Heart right ventricle (tissue), 16 donors: ENCODE measurements at regions not wholly inside any gene's neighbourhood (a gene's known extent, or its start where the extent isn't known, plus 50 kb on each side); places are given as distances from the start of the nearest gene placed in this dataset.

ENCODE experiments used
- ATAC-seq, 8 donors: fragments of 200-7000 bp; cut with Tn5 transposase; one replicate each; pipeline ENCODE4 v1.9.1; 2020; ENCODE audit warnings: mild to moderate bottlenecking in 8 of 8, moderate library complexity in 8 of 8, moderate number of reproducible peaks in 1 of 8
- DNase-seq, 2 donors: peaks; one replicate each; pipeline ENCODE4 v3.0.0-alpha.2; 2020
- H3K27ac ChIP-seq, 10 donors: fragments of 200-600 bp; sonication (generic) in 2 of 10; one replicate each; pipeline versions ENCODE4 v1.5.0 to v1.8.0; 2020 to 2022; ENCODE audit warnings: mild to moderate bottlenecking in 3 of 10
- H3K27me3 ChIP-seq, 7 donors: fragments of 200-600 bp; one replicate each; pipeline ENCODE4 v1.8.0; 2021 to 2022; ENCODE audit warnings: mild to moderate bottlenecking in 2 of 7
- H3K36me3 ChIP-seq, 9 donors: fragments of 200-600 bp; sonication (generic) in 1 of 9; one replicate each; pipeline versions ENCODE4 v1.5.0 to v1.8.0; 2020 to 2022; ENCODE audit warnings: mild to moderate bottlenecking in 2 of 9
- H3K4me1 ChIP-seq, 9 donors: fragments of 200-600 bp; sonication (generic) in 1 of 9; one replicate each; pipeline versions ENCODE4 v1.5.0 to v1.8.0; 2020 to 2022; ENCODE audit warnings: mild to moderate bottlenecking in 4 of 9
- H3K4me3 ChIP-seq, 10 donors: fragments of 200-600 bp; sonication (generic) in 2 of 10; one replicate each; pipeline versions ENCODE4 v1.5.0 to v1.8.0; 2020 to 2022; ENCODE audit warnings: mild to moderate bottlenecking in 7 of 10, moderate library complexity in 2 of 10
- H3K9me3 ChIP-seq, 11 donors: fragments of 200-600 bp in 10 of 11; sonication (generic) in 2 of 11; one replicate each; pipeline versions ENCODE4 v1.5.0 to v1.8.0; 2013 to 2022; ENCODE audit warnings: mild to moderate bottlenecking in 2 of 11, control low read depth in 1 of 11, moderate library complexity in 1 of 11
- WGBS, 2 donors: extraction: QIAGEN DNeasy Blood & Tissue Kit; methylation state at CpG; one replicate each; pipeline ENCODE4 v1.1.7; 2013; ENCODE audit warnings: inconsistent platforms in 1 of 2; 5-methylcytosine and 5-hydroxymethylcytosine counted together
- intact Hi-C, 10 donors: fragments of 100-400 bp; cut with DNase I; formaldehyde crosslinking; loops; one replicate each; pipeline versions ENCODE4 v1.11.1 to v1.14.2; 2022
- TF ChIP-seq, protein P1 (sequence below), 9 donors: fragments of 200-600 bp; sonication (generic) in 2 of 9; IDR thresholded peaks; one replicate each; pipeline versions ENCODE4 v1.5.0 to v1.8.0; 2021 to 2022; ENCODE audit warnings: antibody characterized with exemption in 9 of 9, mild to moderate bottlenecking in 5 of 9, moderate library complexity in 1 of 9
- donor health status: Arrhythmogenic right ventricular cardiomyopathy.
- donor health status: ischemic (EF 13 %, LVEDD 7.1; RV severe dilation, severe dysfunction).
- donor health status: healthy with polysubstance abuse.
- donor health status: DM: no; HTN: yes; CAD: no.
- donor health status: DM: no; HTN: no; CAD: no.
- donor health status: ischemic (EF 25% LVEDD 6.9; RV normal size, moderate dysfunction).
- donor health status: ischemic (EF 25% LVEDD 5.7; RV mildly dilated, moderate dysfunction).
- donor health status: healthy.
- donor health status: DM: yes; HTN: yes; CAD: no.
- donor health status: Ischemic cardiomyopathy.
- donor health status: ischemic (EF 35%, LVEDD 5.7; RV mildly dilated, moderate dysfunction).
- donor health status: nonischemic (EF 11% LVEDD 7.7; RV severe dilation, severe dysfunction).
- donor health status: DM: yes; HTN: yes; CAD: no.
- donor health status: PGD.
- donor health status: ischemic (EF 29% LVEDD 5.4; RV normal size, mild dysfunction).
- donor health status: nonischemic (EF 23%, LVEDD 6.1; RV moderate dilation, normal function).

- TF ChIP-seq, protein P1, sequence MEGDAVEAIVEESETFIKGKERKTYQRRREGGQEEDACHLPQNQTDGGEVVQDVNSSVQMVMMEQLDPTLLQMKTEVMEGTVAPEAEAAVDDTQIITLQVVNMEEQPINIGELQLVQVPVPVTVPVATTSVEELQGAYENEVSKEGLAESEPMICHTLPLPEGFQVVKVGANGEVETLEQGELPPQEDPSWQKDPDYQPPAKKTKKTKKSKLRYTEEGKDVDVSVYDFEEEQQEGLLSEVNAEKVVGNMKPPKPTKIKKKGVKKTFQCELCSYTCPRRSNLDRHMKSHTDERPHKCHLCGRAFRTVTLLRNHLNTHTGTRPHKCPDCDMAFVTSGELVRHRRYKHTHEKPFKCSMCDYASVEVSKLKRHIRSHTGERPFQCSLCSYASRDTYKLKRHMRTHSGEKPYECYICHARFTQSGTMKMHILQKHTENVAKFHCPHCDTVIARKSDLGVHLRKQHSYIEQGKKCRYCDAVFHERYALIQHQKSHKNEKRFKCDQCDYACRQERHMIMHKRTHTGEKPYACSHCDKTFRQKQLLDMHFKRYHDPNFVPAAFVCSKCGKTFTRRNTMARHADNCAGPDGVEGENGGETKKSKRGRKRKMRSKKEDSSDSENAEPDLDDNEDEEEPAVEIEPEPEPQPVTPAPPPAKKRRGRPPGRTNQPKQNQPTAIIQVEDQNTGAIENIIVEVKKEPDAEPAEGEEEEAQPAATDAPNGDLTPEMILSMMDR (IDR thresholded peaks at IDR 0.05): no peak
- intact Hi-C loops: no loop called here
Observed at GRCh38 chr5:173806270-173807035, 81.7 kb upstream of the CPEB4 start.

GRCh38 chr5:173807181-173807655, 80.9 kb upstream of the CPEB4 start:
- 86% methylated on average over 17 of the region's 17 CpGs for WGBS, 2 donors
- Histone ChIP-seq H3K4me1 (peaks cover 0 to 33% (median 0%) of the 10 kb centered on the region in 9 donors), H3K27ac (no peak overlapping the region), H3K4me3 (no peak overlapping the region), H3K36me3 (no peaks in the 10 kb centered on the region), H3K27me3 (no peaks in the 10 kb centered on the region), H3K9me3 (peaks cover 0 to 9% (median 0%) of the 10 kb centered on the region in 11 donors)
- ATAC-seq (no peak), DNase-seq (no peak)
- TF ChIP-seq, protein P1 (IDR thresholded peaks at IDR 0.05): no peak
- intact Hi-C loops: no loop called here

More at GRCh38 chr5:173806270-173807035, 81.7 kb upstream of the CPEB4 start:
- ATAC-seq (no peak), DNase-seq (no peak)
- H3K4me3 ChIP-seq: no peak overlapping the region
- H3K36me3 ChIP-seq: no peaks in the 10 kb centered on the region
- peaks cover 0 to 9% (median 0%) of the 10 kb centered on the region in 11 donors for H3K9me3 ChIP-seq
- no peak overlapping the region for H3K27ac ChIP-seq
- 87 to 89% methylated on average over 7 of the region's 7 CpGs for WGBS, 2 donors
- peaks cover 0 to 35% (median 0%) of the 10 kb centered on the region in 9 donors for H3K4me1 ChIP-seq
- no peaks in the 10 kb centered on the region for H3K27me3 ChIP-seq

- DNase-seq (no peak), ATAC-seq (peak in 2 of 8 donors; percentile 27 to 62)
- Histone ChIP-seq H3K4me3 (no peak overlapping the region), H3K36me3 (no peaks in the 10 kb centered on the region), H3K27ac (no peak overlapping the region), H3K27me3 (no peaks in the 10 kb centered on the region), H3K4me1 (peaks cover 0 to 23% (median 0%) of the 10 kb centered on the region in 9 donors), H3K9me3 (peaks cover 0 to 13% (median 0%) of the 10 kb centered on the region in 11 donors)
- 85 to 87% methylated on average over 9 of the region's 9 CpGs for WGBS, 2 donors
- TF ChIP-seq, protein P1 (IDR thresholded peaks at IDR 0.05): no peak
- intact Hi-C loops: no loop called here
Observed at GRCh38 chr5:173808079-173808808, 79.9 kb upstream of the CPEB4 start.

- H3K4me1 ChIP-seq: peaks cover 0 to 21% (median 0%) of the 10 kb centered on the region in 9 donors
- H3K27ac ChIP-seq: no peak overlapping the region
- TF ChIP-seq, protein P1 (IDR thresholded peaks at IDR 0.05): no peak
- DNase-seq (no peak), ATAC-seq (no peak)
- no peaks in the 10 kb centered on the region for H3K27me3 ChIP-seq
- WGBS, 2 donors: 76 to 82% methylated on average over 6 of the region's 6 CpGs
- intact Hi-C loops: no loop called here
- H3K9me3 ChIP-seq: peaks cover 0 to 14% (median 0%) of the 10 kb centered on the region in 11 donors
- H3K4me3 ChIP-seq: no peak overlapping the region
- H3K36me3 ChIP-seq: no peaks in the 10 kb centered on the region
Observed at GRCh38 chr5:173809014-173809413, 79.1 kb upstream of the CPEB4 start.
